Neutrophil (primary cell): ENCODE measurements at regions not wholly inside any gene's neighbourhood (a gene's known extent, or its start where the extent isn't known, plus 50 kb on each side); places are given as distances from the start of the nearest gene placed in this dataset.

Source experiments
- H3K27ac ChIP-seq: fragments of 200-600 bp; sonication (generic); 2 replicates; pipeline ENCODE4 v1.5.1; 2016; ENCODE audit warnings: mild to moderate bottlenecking, moderate library complexity
- H3K27me3 ChIP-seq: fragments of 200-600 bp; sonication (generic); 2 replicates; pipeline ENCODE4 v1.6.0; 2016; ENCODE audit warnings: mild to moderate bottlenecking
- H3K36me3 ChIP-seq: fragments of 200-600 bp; sonication (generic); 2 replicates; pipeline ENCODE4 v1.5.1; 2017
- H3K4me1 ChIP-seq, 2 experiments: fragments of 200-600 bp in 1 of 2; sonication (generic) in 1 of 2; 1 replicate in 1 of 2; 2 replicates in 1 of 2; pipeline versions ENCODE4 v1.5.1 to v1.6.1; 2013 to 2016; ENCODE audit warnings: low read depth in 1 of 2, low read length in 1 of 2, mild to moderate bottlenecking in 1 of 2, moderate library complexity in 1 of 2; ENCODE audit not compliant: control insufficient read depth in 1 of 2, insufficient read depth in 1 of 2
- H3K4me3 ChIP-seq, 2 experiments: fragments of 200-600 bp in 1 of 2; sonication (generic) in 1 of 2; 1 replicate in 1 of 2; 2 replicates in 1 of 2; pipeline ENCODE4 v1.5.1; 2013 to 2016; ENCODE audit warnings: low read depth in 1 of 2, low read length in 1 of 2, mild to moderate bottlenecking in 1 of 2, moderate library complexity in 1 of 2
- H3K9me3 ChIP-seq: fragments of 200-600 bp; sonication (generic); 2 replicates; pipeline ENCODE4 v1.5.1; 2016
- CTCF ChIP-seq: fragments of 200-600 bp; sonication (generic); IDR thresholded peaks from 2 replicates; pipeline ENCODE4 v1.5.1; 2016; ENCODE audit warnings: antibody characterized with exemption

GRCh38 chr18:35875566-35875965 is 96.9 kb upstream of the RMP24 start:
- no peaks in the 10 kb centered on the region for H3K4me1 ChIP-seq
- no peaks in the 10 kb centered on the region for H3K27me3 ChIP-seq
- no peaks in the 10 kb centered on the region for H3K36me3 ChIP-seq
- TF ChIP-seq CTCF = no peak
- no peak overlapping the region for H3K27ac ChIP-seq
- H3K9me3 ChIP-seq = no peaks in the 10 kb centered on the region
- H3K4me3 ChIP-seq = no peak overlapping the region

GRCh38 chr18:35876243-35876642 is 96.2 kb upstream of the RMP24 start:
- no peak for TF ChIP-seq CTCF
- H3K4me1 ChIP-seq = no peaks in the 10 kb centered on the region
- no peaks in the 10 kb centered on the region for H3K27me3 ChIP-seq
- H3K9me3 ChIP-seq = no peaks in the 10 kb centered on the region
- H3K4me3 ChIP-seq = no peak overlapping the region
- no peak overlapping the region for H3K27ac ChIP-seq
- no peaks in the 10 kb centered on the region for H3K36me3 ChIP-seq

- Histone ChIP-seq H3K9me3 (no peaks in the 10 kb centered on the region), H3K27me3 (no peaks in the 10 kb centered on the region), H3K36me3 (no peaks in the 10 kb centered on the region), H3K4me1 (no peaks in the 10 kb centered on the region), H3K27ac (no peak overlapping the region), H3K4me3 (no peak overlapping the region)
- TF ChIP-seq CTCF = no peak
Measured at GRCh38 chr18:35880788-35881455, 91.6 kb upstream of the RMP24 start.

GRCh38 chr18:35888329-35888728 is 84.2 kb upstream of the RMP24 start:
- H3K9me3 ChIP-seq = no peaks in the 10 kb centered on the region
- no peaks in the 10 kb centered on the region for H3K36me3 ChIP-seq
- no peaks in the 10 kb centered on the region for H3K27me3 ChIP-seq
- TF ChIP-seq CTCF = no peak
- H3K27ac ChIP-seq = no peak overlapping the region
- H3K4me1 ChIP-seq = no peaks in the 10 kb centered on the region
- H3K4me3 ChIP-seq = no peak overlapping the region

- no peaks in the 10 kb centered on the region for H3K27me3 ChIP-seq
- TF ChIP-seq CTCF = no peak
- no peaks in the 10 kb centered on the region for H3K4me1 ChIP-seq
- H3K36me3 ChIP-seq = no peaks in the 10 kb centered on the region
- no peak overlapping the region for H3K27ac ChIP-seq
- no peaks in the 10 kb centered on the region for H3K9me3 ChIP-seq
- no peak overlapping the region for H3K4me3 ChIP-seq
Measured at GRCh38 chr18:35889677-35890076, 82.8 kb upstream of the RMP24 start.
